HG03280 (cell line): ENCODE measurements at regions not wholly inside any gene's neighbourhood (a gene's known extent, or its start where the extent isn't known, plus 50 kb on each side); places are given as distances from the start of the nearest gene placed in this dataset.
"Not testable (repeated sequence)": the region's sequence is repeated elsewhere in the genome, so short reads cannot be mapped to it uniquely, and the experiment has no call there.

Experiments used
- ATAC-seq: cut with Tn5 transposase; IDR thresholded peaks from one replicate; pipeline ENCODE4 v1.9.1; 2021; ENCODE audit warnings: mild to moderate bottlenecking, moderate library complexity; ENCODE audit not compliant: unreplicated experiment

GRCh38 chr5:99621772-99622681 lies 693.2 kb upstream of the CHD1 start:
- no peak for ATAC-seq

- no peak for ATAC-seq
Observed at GRCh38 chr5:99617335-99617734, 688.5 kb upstream of the CHD1 start.

GRCh38 chr5:99614888-99615287 lies 686.1 kb upstream of the CHD1 start:
- no peak for ATAC-seq

GRCh38 chr5:99607124-99607523 lies 678.3 kb upstream of the CHD1 start:
- ATAC-seq = no peak

GRCh38 chr5:99605904-99606303 lies 677.1 kb upstream of the CHD1 start:
- no peak for ATAC-seq

- ATAC-seq = no peak
Observed at GRCh38 chr5:99600952-99601351, 672.1 kb upstream of the CHD1 start.

GRCh38 chr5:99590806-99591205 lies 662.0 kb upstream of the CHD1 start:
- ATAC-seq = no peak

GRCh38 chr5:99589424-99589823 lies 660.6 kb upstream of the CHD1 start:
- ATAC-seq = no peak

- ATAC-seq = peak; percentile 54
Observed at GRCh38 chr5:99587983-99588382, 659.2 kb upstream of the CHD1 start.

GRCh38 chr5:99586878-99587277 lies 658.1 kb upstream of the CHD1 start:
- ATAC-seq = no peak

GRCh38 chr5:99581204-99581603 lies 652.4 kb upstream of the CHD1 start:
- ATAC-seq = not testable (repeated sequence)

GRCh38 chr5:99562937-99563627 lies 634.3 kb upstream of the CHD1 start:
- not testable (repeated sequence) for ATAC-seq

GRCh38 chr5:99553211-99553810 lies 624.5 kb upstream of the CHD1 start:
- ATAC-seq = no peak

GRCh38 chr5:99544356-99544755 lies 615.5 kb upstream of the CHD1 start:
- no peak for ATAC-seq

GRCh38 chr5:99543841-99544240 lies 615.0 kb upstream of the CHD1 start:
- ATAC-seq = no peak

- ATAC-seq = not testable (repeated sequence)
Observed at GRCh38 chr5:99534241-99534640, 605.4 kb upstream of the CHD1 start.

GRCh38 chr5:99521666-99522065 lies 592.9 kb upstream of the CHD1 start:
- ATAC-seq = not testable (repeated sequence)

- not testable (repeated sequence) for ATAC-seq
Observed at GRCh38 chr5:99515864-99516490, 587.2 kb upstream of the CHD1 start.

GRCh38 chr5:99510237-99510866 lies 581.5 kb upstream of the CHD1 start:
- not testable (repeated sequence) for ATAC-seq

- ATAC-seq = not testable (repeated sequence)
Observed at GRCh38 chr5:99509064-99509463, 580.3 kb upstream of the CHD1 start.

GRCh38 chr5:99495456-99495855 lies 566.6 kb upstream of the CHD1 start:
- not testable (repeated sequence) for ATAC-seq
